ENCODE measurements at regions not wholly inside any gene's neighbourhood (a gene's known extent, or its start where the extent isn't known, plus 50 kb on each side); places are given as distances from the start of the nearest gene placed in this dataset.

DNA sequence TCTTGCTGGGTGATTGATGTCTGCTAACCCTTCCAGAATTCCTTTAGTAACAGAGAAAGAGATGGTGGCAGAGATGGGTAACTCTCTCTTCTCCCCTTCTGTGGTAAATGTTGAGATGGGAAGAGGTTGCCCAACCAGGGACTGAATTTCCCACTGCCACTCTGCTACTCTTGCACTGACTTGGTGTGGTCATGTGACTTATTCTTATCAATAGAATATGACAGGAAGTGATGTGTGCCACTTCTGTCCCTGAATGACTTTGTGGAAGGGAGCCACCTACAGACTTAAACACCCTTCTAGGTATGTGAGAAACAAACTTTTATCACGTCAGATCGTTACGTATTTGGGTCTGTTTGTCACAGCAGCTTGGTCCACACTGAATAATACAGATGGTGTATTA lies 132.9 kb downstream of the ZNF621 start:
- no peaks in the 10 kb centered on the region for H3K9me3 ChIP-seq (replicated peaks; ENCODE audit: control insufficient read depth, insufficient read depth, low read depth, low read length)
- FAIRE-seq, result no peak
- TF ChIP-seq, protein P1, sequence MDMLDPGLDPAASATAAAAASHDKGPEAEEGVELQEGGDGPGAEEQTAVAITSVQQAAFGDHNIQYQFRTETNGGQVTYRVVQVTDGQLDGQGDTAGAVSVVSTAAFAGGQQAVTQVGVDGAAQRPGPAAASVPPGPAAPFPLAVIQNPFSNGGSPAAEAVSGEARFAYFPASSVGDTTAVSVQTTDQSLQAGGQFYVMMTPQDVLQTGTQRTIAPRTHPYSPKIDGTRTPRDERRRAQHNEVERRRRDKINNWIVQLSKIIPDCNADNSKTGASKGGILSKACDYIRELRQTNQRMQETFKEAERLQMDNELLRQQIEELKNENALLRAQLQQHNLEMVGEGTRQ (CRISPR knock-in tag; IDR thresholded peaks at IDR 0.05), result 0 out of 2 replicates have a peak, but pooled peaks have one; percentile 15
- TF ChIP-seq RAD21 (CRISPR knock-in tag; conservative IDR thresholded peaks at IDR 0.05 in 1 of 2, IDR thresholded peaks at IDR 0.05 in 1 of 2) (peak in 1 of 2 experiments; percentile 16; a peak in 1 of 4 replicates), TCF7L2 (IDR thresholded peaks at IDR 0.05; ENCODE audit: low read depth, low read length) (no peak), KDM1A (IDR thresholded peaks at IDR 0.05) (no peak), ZNF12 (CRISPR knock-in tag; IDR thresholded peaks at IDR 0.05) (no peak), TOE1 (IDR thresholded peaks at IDR 0.05; ENCODE audit: borderline replicate concordance) (peak; percentile 73), TOE1 (CRISPR knock-in tag; IDR thresholded peaks at IDR 0.05; ENCODE audit: borderline replicate concordance, low read depth) (no peak), CEBPB (tag; IDR thresholded peaks at IDR 0.05) (no peak), SMAD2 (IDR thresholded peaks at IDR 0.05; ENCODE audit: low read depth, low read length) (no peak), PHB (CRISPR knock-in tag; IDR thresholded peaks at IDR 0.05) (no peak), PCBP1 (IDR thresholded peaks at IDR 0.05; ENCODE audit: low read depth, low read length, poor library complexity, severe bottlenecking) (no peak)
- TF ChIP-seq, protein P2, sequence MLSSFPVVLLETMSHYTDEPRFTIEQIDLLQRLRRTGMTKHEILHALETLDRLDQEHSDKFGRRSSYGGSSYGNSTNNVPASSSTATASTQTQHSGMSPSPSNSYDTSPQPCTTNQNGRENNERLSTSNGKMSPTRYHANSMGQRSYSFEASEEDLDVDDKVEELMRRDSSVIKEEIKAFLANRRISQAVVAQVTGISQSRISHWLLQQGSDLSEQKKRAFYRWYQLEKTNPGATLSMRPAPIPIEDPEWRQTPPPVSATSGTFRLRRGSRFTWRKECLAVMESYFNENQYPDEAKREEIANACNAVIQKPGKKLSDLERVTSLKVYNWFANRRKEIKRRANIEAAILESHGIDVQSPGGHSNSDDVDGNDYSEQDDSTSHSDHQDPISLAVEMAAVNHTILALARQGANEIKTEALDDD (IDR thresholded peaks at IDR 0.05), result no peak
- TF ChIP-seq, protein P3, sequence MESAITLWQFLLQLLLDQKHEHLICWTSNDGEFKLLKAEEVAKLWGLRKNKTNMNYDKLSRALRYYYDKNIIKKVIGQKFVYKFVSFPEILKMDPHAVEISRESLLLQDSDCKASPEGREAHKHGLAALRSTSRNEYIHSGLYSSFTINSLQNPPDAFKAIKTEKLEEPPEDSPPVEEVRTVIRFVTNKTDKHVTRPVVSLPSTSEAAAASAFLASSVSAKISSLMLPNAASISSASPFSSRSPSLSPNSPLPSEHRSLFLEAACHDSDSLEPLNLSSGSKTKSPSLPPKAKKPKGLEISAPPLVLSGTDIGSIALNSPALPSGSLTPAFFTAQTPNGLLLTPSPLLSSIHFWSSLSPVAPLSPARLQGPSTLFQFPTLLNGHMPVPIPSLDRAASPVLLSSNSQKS (CRISPR knock-in tag; IDR thresholded peaks at IDR 0.05), result no peak
- TF ChIP-seq, protein P4, sequence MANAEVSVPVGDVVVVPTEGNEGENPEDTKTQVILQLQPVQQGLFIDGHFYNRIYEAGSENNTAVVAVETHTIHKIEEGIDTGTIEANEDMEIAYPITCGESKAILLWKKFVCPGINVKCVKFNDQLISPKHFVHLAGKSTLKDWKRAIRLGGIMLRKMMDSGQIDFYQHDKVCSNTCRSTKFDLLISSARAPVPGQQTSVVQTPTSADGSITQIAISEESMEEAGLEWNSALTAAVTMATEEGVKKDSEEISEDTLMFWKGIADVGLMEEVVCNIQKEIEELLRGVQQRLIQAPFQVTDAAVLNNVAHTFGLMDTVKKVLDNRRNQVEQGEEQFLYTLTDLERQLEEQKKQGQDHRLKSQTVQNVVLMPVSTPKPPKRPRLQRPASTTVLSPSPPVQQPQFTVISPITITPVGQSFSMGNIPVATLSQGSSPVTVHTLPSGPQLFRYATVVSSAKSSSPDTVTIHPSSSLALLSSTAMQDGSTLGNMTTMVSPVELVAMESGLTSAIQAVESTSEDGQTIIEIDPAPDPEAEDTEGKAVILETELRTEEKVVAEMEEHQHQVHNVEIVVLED (CRISPR knock-in tag; IDR thresholded peaks at IDR 0.05), result no peak
- TF ChIP-seq, protein P5, sequence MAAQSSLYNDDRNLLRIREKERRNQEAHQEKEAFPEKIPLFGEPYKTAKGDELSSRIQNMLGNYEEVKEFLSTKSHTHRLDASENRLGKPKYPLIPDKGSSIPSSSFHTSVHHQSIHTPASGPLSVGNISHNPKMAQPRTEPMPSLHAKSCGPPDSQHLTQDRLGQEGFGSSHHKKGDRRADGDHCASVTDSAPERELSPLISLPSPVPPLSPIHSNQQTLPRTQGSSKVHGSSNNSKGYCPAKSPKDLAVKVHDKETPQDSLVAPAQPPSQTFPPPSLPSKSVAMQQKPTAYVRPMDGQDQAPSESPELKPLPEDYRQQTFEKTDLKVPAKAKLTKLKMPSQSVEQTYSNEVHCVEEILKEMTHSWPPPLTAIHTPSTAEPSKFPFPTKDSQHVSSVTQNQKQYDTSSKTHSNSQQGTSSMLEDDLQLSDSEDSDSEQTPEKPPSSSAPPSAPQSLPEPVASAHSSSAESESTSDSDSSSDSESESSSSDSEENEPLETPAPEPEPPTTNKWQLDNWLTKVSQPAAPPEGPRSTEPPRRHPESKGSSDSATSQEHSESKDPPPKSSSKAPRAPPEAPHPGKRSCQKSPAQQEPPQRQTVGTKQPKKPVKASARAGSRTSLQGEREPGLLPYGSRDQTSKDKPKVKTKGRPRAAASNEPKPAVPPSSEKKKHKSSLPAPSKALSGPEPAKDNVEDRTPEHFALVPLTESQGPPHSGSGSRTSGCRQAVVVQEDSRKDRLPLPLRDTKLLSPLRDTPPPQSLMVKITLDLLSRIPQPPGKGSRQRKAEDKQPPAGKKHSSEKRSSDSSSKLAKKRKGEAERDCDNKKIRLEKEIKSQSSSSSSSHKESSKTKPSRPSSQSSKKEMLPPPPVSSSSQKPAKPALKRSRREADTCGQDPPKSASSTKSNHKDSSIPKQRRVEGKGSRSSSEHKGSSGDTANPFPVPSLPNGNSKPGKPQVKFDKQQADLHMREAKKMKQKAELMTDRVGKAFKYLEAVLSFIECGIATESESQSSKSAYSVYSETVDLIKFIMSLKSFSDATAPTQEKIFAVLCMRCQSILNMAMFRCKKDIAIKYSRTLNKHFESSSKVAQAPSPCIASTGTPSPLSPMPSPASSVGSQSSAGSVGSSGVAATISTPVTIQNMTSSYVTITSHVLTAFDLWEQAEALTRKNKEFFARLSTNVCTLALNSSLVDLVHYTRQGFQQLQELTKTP (IDR thresholded peaks at IDR 0.05; ENCODE audit: low read depth in 1 of 2, partially characterized antibody in 2 of 2), result no peak

More for the DNA sequence above, 132.9 kb downstream of the ZNF621 start:
- intact Hi-C loops (cut with micrococcal nuclease), result no loop called here
- Histone ChIP-seq H3K9me1 (ENCODE audit: control insufficient read depth, insufficient read depth, low read length) (no peaks in the 10 kb centered on the region), H3K4me3 (no peak overlapping the region), H3K9ac (ENCODE audit: insufficient read depth in 1 of 2, low read depth in 2 of 2, low read length in 2 of 2) (no peak overlapping the region), H2AFZ (ENCODE audit: low read depth, low read length) (no peak overlapping the region), H3K36me3 (ENCODE audit: control insufficient read depth, insufficient read depth, low read length) (no peaks in the 10 kb centered on the region), H3K27ac (ENCODE audit: extremely low read depth, low read depth, low read length) (no peak overlapping the region), H3K79me2 (ENCODE audit: control insufficient read depth, insufficient read depth, low read length) (no peaks in the 10 kb centered on the region), H3K27me3 (ENCODE audit: control insufficient read depth in 2 of 2, insufficient read depth in 2 of 2, low read length in 2 of 2) (no peaks in the 10 kb centered on the region; a peak in 1 of 5 replicates), H3K4me2 (ENCODE audit: insufficient read depth, low read length) (no peak overlapping the region), H3K4me1 (replicated peaks in 1 of 2; ENCODE audit: control insufficient read depth in 2 of 2, insufficient read depth in 2 of 2, low read length in 2 of 2) (no peaks in the 10 kb centered on the region; a peak in 2 of 5 replicates), H4K20me1 (replicated peaks; ENCODE audit: control insufficient read depth, insufficient read depth, low read length) (no peaks in the 10 kb centered on the region)
- DNase-seq (ENCODE audit: extremely low read depth in 1 of 4, low spot score in 3 of 4) (no peak), ATAC-seq (peak; percentile 41; the same call in 2 of the 3 replicates)
- ChIA-PET POLR2A (no interaction called here), CTCF (ENCODE audit: low intra/inter-chr PET ratio) (no interaction called here)
- WGBS (ENCODE audit: insufficient coverage, low coverage, missing lambda C conversion rate), result 0% methylated on average over 3 of the region's 3 CpGs
- in situ Hi-C loops (cut with MboI), result no loop called here
- no TSS peak for BruUV-seq (replicated peaks)
